ENCODE measurements at regions not wholly inside any gene's neighbourhood (a gene's known extent, or its start where the extent isn't known, plus 50 kb on each side); places are given as distances from the start of the nearest gene placed in this dataset.

DNA sequence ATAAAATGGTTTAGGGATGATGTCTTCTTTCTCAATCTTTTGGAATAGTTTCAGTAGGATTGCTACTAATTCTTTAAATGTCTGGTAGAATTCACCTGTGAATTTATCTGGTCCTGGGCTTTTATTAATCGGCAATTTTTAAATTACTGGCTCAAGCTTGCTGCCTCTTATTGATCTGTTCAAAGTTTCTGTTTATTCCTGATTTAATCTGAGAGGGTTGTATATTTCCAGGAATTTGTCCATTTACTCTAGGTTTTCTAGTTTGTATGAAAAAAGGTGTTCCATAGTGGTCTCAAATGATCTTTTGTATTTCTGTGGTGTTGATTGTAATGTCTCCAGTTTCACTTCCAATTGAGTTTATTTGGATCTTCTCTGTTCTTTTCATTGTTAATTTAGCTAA is 617.8 kb downstream of the LTN1 start:
- Histone ChIP-seq H3K36me3 (ENCODE audit: control insufficient read depth in 1 of 2, insufficient read depth in 2 of 2, low read length in 2 of 2) (no peaks in the 10 kb centered on the region), H2AFZ (ENCODE audit: insufficient read depth, low read length, poor library complexity) (no peak overlapping the region), H4K12ac (ENCODE audit: low read depth, low read length) (no peak overlapping the region), H2BK12ac (ENCODE audit: low read length) (no peak overlapping the region), H3K4me3 (ENCODE audit: low read depth, low read length) (no peak overlapping the region), H2BK120ac (ENCODE audit: insufficient read depth, low read length, poor library complexity) (no peak overlapping the region), H2AK5ac (ENCODE audit: low read length) (no peak overlapping the region), H3K9ac (ENCODE audit: low read length) (no peak overlapping the region), H4K91ac (ENCODE audit: low read depth, low read length) (no peak overlapping the region), H3K79me2 (ENCODE audit: control insufficient read depth, insufficient read depth, low read length, poor library complexity) (no peaks in the 10 kb centered on the region), H3K4me1 (ENCODE audit: control insufficient read depth in 1 of 2, insufficient read depth in 2 of 2, low read length in 2 of 2) (no peaks in the 10 kb centered on the region), H3K79me1 (ENCODE audit: low read length) (no peaks in the 10 kb centered on the region), H3K9me3 (ENCODE audit: insufficient read depth, low read depth, low read length) (peaks cover 1% of the 10 kb centered on the region), H3K18ac (ENCODE audit: low read length) (no peak overlapping the region), H3K23ac (ENCODE audit: low read length) (no peak overlapping the region), H3K4me2 (ENCODE audit: low read length) (no peak overlapping the region), H3K27ac (ENCODE audit: low read depth, low read length) (no peak overlapping the region), H3K14ac (ENCODE audit: low read length) (no peak overlapping the region), H4K8ac (ENCODE audit: low read depth, low read length) (no peak overlapping the region), H3K4ac (ENCODE audit: low read depth, low read length) (no peak overlapping the region), H2BK5ac (ENCODE audit: low read depth, low read length, poor library complexity) (no peak overlapping the region), H3K27me3 (ENCODE audit: insufficient read depth, low read length) (no peaks in the 10 kb centered on the region)
- no peak for DNase-seq
- no CpG with 5 or more reads among the region's 1 CpG for WGBS (ENCODE audit: extremely low coverage, insufficient coverage, insufficient read length)

DNA sequence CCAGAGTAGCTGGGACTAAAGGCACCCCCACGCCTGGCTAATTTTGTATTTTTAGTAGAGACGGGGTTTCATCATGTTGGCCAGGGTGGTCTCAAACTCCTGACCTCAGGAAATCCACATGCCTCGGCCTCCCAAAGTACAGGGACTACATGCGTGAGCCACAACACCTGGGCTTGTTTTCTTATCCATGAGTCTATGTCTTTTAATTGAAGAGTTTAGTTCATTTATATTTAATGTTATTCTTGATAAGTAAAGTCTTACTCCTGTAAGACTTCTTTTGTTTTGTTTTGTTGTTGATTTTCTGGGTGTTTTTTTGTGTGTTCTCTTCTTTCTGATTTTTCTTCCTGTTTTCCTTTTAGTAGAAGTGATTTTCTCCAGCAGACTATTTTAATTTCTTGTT is 621.0 kb downstream of the LTN1 start:
- Histone ChIP-seq H2AK5ac (ENCODE audit: low read length) (no peak overlapping the region), H3K79me2 (ENCODE audit: control insufficient read depth, insufficient read depth, low read length, poor library complexity) (no peaks in the 10 kb centered on the region)
- no CpG with 5 or more reads among the region's 4 CpGs for WGBS (ENCODE audit: extremely low coverage, insufficient coverage, insufficient read length)

DNA sequence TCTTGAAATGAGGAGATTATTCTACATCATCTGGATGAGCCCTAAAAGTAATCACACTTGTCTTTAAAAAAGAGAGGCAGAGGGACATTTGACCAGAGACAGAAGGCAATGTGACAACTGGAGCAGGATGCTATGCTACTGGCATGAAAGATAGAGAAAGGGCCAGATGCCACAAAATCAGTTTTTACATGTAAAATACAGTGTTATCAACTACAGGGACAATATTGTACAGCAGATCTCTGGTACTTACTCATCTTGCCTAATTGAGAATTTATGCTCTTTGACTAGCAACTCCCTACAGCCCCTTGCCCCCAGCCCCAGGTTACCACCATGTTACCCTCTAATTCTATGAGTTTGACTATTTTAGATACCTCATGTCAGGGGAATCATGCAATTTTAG is 633.4 kb downstream of the LTN1 start:
- peaks cover 0 to 2% of the 10 kb centered on the region in 2 experiments for H3K4me1 ChIP-seq (ENCODE audit: control insufficient read depth in 1 of 2, insufficient read depth in 2 of 2, low read length in 2 of 2)
- H3K27ac ChIP-seq (ENCODE audit: low read depth, low read length): no peak overlapping the region
- no peak overlapping the region for H4K91ac ChIP-seq (ENCODE audit: low read depth, low read length)
- H3K79me1 ChIP-seq (ENCODE audit: low read length): no peaks in the 10 kb centered on the region
- H3K27me3 ChIP-seq (ENCODE audit: insufficient read depth, low read length): no peaks in the 10 kb centered on the region
- no peaks in the 10 kb centered on the region for H3K79me2 ChIP-seq (ENCODE audit: control insufficient read depth, insufficient read depth, low read length, poor library complexity)
- no peak overlapping the region for H4K12ac ChIP-seq (ENCODE audit: low read depth, low read length)
- H3K18ac ChIP-seq (ENCODE audit: low read length): no peak overlapping the region
- H3K36me3 ChIP-seq (ENCODE audit: control insufficient read depth in 1 of 2, insufficient read depth in 2 of 2, low read length in 2 of 2): no peaks in the 10 kb centered on the region
- H3K4me3 ChIP-seq (ENCODE audit: low read depth, low read length): no peak overlapping the region
- H4K8ac ChIP-seq (ENCODE audit: low read depth, low read length): no peak overlapping the region
- no peak overlapping the region for H3K9ac ChIP-seq (ENCODE audit: low read length)
- no peak overlapping the region for H2BK120ac ChIP-seq (ENCODE audit: insufficient read depth, low read length, poor library complexity)
- DNase-seq: no peak
- no peak overlapping the region for H2AFZ ChIP-seq (ENCODE audit: insufficient read depth, low read length, poor library complexity)
- H2BK12ac ChIP-seq (ENCODE audit: low read length): no peak overlapping the region
- no peak overlapping the region for H3K14ac ChIP-seq (ENCODE audit: low read length)
- no peak overlapping the region for H2AK5ac ChIP-seq (ENCODE audit: low read length)
- H3K4ac ChIP-seq (ENCODE audit: low read depth, low read length): no peak overlapping the region
- no peak overlapping the region for H2BK5ac ChIP-seq (ENCODE audit: low read depth, low read length, poor library complexity)
- H3K4me2 ChIP-seq (ENCODE audit: low read length): no peak overlapping the region
- H3K23ac ChIP-seq (ENCODE audit: low read length): no peak overlapping the region
- no peaks in the 10 kb centered on the region for H3K9me3 ChIP-seq (ENCODE audit: insufficient read depth, low read depth, low read length)

More for the DNA sequence above, 621.0 kb downstream of the LTN1 start:
- Histone ChIP-seq H2BK12ac (ENCODE audit: low read length) (no peak overlapping the region), H3K9ac (ENCODE audit: low read length) (no peak overlapping the region), H2BK5ac (ENCODE audit: low read depth, low read length, poor library complexity) (no peak overlapping the region), H3K79me1 (ENCODE audit: low read length) (no peaks in the 10 kb centered on the region), H3K27ac (ENCODE audit: low read depth, low read length) (no peak overlapping the region), H3K36me3 (ENCODE audit: control insufficient read depth in 1 of 2, insufficient read depth in 2 of 2, low read length in 2 of 2) (no peaks in the 10 kb centered on the region), H3K4me3 (ENCODE audit: low read depth, low read length) (no peak overlapping the region), H3K4ac (ENCODE audit: low read depth, low read length) (no peak overlapping the region), H4K12ac (ENCODE audit: low read depth, low read length) (no peak overlapping the region), H3K4me2 (ENCODE audit: low read length) (no peak overlapping the region), H4K91ac (ENCODE audit: low read depth, low read length) (no peak overlapping the region), H3K18ac (ENCODE audit: low read length) (no peak overlapping the region), H2BK120ac (ENCODE audit: insufficient read depth, low read length, poor library complexity) (no peak overlapping the region), H3K23ac (ENCODE audit: low read length) (no peak overlapping the region), H2AFZ (ENCODE audit: insufficient read depth, low read length, poor library complexity) (no peak overlapping the region), H3K14ac (ENCODE audit: low read length) (no peak overlapping the region), H4K8ac (ENCODE audit: low read depth, low read length) (no peak overlapping the region), H3K9me3 (ENCODE audit: insufficient read depth, low read depth, low read length) (peaks cover 1% of the 10 kb centered on the region), H3K27me3 (ENCODE audit: insufficient read depth, low read length) (no peaks in the 10 kb centered on the region), H3K4me1 (ENCODE audit: control insufficient read depth in 1 of 2, insufficient read depth in 2 of 2, low read length in 2 of 2) (no peaks in the 10 kb centered on the region)
- DNase-seq: no peak

DNA sequence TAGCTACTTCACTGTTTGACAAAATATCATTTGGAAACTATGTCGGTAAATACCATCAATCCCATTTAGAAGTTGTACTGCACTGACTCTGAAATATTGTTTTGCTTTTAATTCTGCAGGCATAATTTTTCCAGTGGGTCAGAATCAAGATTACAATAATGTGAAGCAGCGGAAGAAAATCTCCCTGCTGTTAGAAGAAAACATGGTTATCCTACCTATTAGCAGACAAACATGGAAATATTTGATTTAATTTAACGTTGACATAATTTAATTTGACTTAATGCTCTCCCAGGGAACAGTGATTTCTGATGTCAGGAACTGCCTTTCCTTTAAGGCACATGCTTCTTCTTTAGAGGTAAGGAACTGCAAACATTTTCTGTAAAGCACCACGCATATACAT is 634.0 kb downstream of the LTN1 start:
- no peak overlapping the region for H2AFZ ChIP-seq (ENCODE audit: insufficient read depth, low read length, poor library complexity)
- no peak overlapping the region for H4K91ac ChIP-seq (ENCODE audit: low read depth, low read length)
- no peaks in the 10 kb centered on the region for H3K79me2 ChIP-seq (ENCODE audit: control insufficient read depth, insufficient read depth, low read length, poor library complexity)
- no peak overlapping the region for H4K12ac ChIP-seq (ENCODE audit: low read depth, low read length)
- H3K4me3 ChIP-seq (ENCODE audit: low read depth, low read length): no peak overlapping the region
- no peak overlapping the region for H3K4me2 ChIP-seq (ENCODE audit: low read length)
- H2AK5ac ChIP-seq (ENCODE audit: low read length): no peak overlapping the region
- H3K23ac ChIP-seq (ENCODE audit: low read length): no peak overlapping the region
- no peaks in the 10 kb centered on the region for H3K27me3 ChIP-seq (ENCODE audit: insufficient read depth, low read length)
- no peak overlapping the region for H2BK5ac ChIP-seq (ENCODE audit: low read depth, low read length, poor library complexity)
- no CpG with 5 or more reads among the region's 4 CpGs for WGBS (ENCODE audit: extremely low coverage, insufficient coverage, insufficient read length)
- DNase-seq: no peak
- no peak overlapping the region for H3K18ac ChIP-seq (ENCODE audit: low read length)
- H3K4ac ChIP-seq (ENCODE audit: low read depth, low read length): no peak overlapping the region
- no peak overlapping the region for H3K27ac ChIP-seq (ENCODE audit: low read depth, low read length)
- H3K9me3 ChIP-seq (ENCODE audit: insufficient read depth, low read depth, low read length): no peaks in the 10 kb centered on the region
- H3K36me3 ChIP-seq (ENCODE audit: control insufficient read depth in 1 of 2, insufficient read depth in 2 of 2, low read length in 2 of 2): no peaks in the 10 kb centered on the region
- no peaks in the 10 kb centered on the region for H3K79me1 ChIP-seq (ENCODE audit: low read length)
- no peak overlapping the region for H3K14ac ChIP-seq (ENCODE audit: low read length)
- no peak overlapping the region for H2BK120ac ChIP-seq (ENCODE audit: insufficient read depth, low read length, poor library complexity)
- no peak overlapping the region for H4K8ac ChIP-seq (ENCODE audit: low read depth, low read length)
- no peak overlapping the region for H3K9ac ChIP-seq (ENCODE audit: low read length)
- H2BK12ac ChIP-seq (ENCODE audit: low read length): no peak overlapping the region
- H3K4me1 ChIP-seq (ENCODE audit: control insufficient read depth in 1 of 2, insufficient read depth in 2 of 2, low read length in 2 of 2): peaks cover 0 to 2% of the 10 kb centered on the region in 2 experiments
